Activated T-helper 2 cell treated with anti-CD3 and anti-CD28 coated beads, Interferon-gamma antibody, Interleukin-2, Interleukin-4, amounts not matched to agents 10 μg/mL and 5 μg/mL and 100 μg/mL, durations not matched to agents 14 hours and 24 hours and 36 hours (primary cell): ENCODE measurements at regions not wholly inside any gene's neighbourhood (a gene's known extent, or its start where the extent isn't known, plus 50 kb on each side); places are given as distances from the start of the nearest gene placed in this dataset.
"Not testable (repeated sequence)": the region's sequence is repeated elsewhere in the genome, so short reads cannot be mapped to it uniquely, and the experiment has no call there.

Experiments used
- DNase-seq: peaks from one replicate; pipeline ENCODE4 v3.0.0; 2021; ENCODE audit warnings: low spot score
- H3K27ac Mint-ChIP-seq: one replicate; pipeline ENCODE4 v1.8.0; 2021; ENCODE audit warnings: mixed read lengths
- H3K27me3 Mint-ChIP-seq: one replicate; pipeline ENCODE4 v1.8.0; 2021; ENCODE audit warnings: low read depth, mixed read lengths
- H3K36me3 Mint-ChIP-seq: one replicate; pipeline ENCODE4 v1.8.0; 2021; ENCODE audit warnings: low read depth, mixed read lengths
- H3K4me1 Mint-ChIP-seq: one replicate; pipeline ENCODE4 v1.8.0; 2021; ENCODE audit warnings: low read depth, mixed read lengths
- H3K4me3 Mint-ChIP-seq: one replicate; pipeline ENCODE4 v1.8.0; 2021; ENCODE audit warnings: low read depth, mild to moderate bottlenecking, moderate library complexity, mixed read lengths
- H3K9me3 Mint-ChIP-seq: one replicate; pipeline ENCODE4 v1.8.0; 2021; ENCODE audit warnings: mixed read lengths
- intact Hi-C: fragments of 100-400 bp; cut with micrococcal nuclease; formaldehyde crosslinking; loops from one replicate; pipeline ENCODE4 v1.15.1; 2023

GRCh38 chrX:65921363-65921762 lies 118.5 kb downstream of the VSIG4 start:
- Mint-ChIP-seq H3K27ac (no peak overlapping the region), H3K4me3 (no peak overlapping the region), H3K36me3 (peaks cover 21% of the 10 kb centered on the region), H3K9me3 (peaks cover 31% of the 10 kb centered on the region), H3K4me1 (peaks cover 40% of the 10 kb centered on the region), H3K27me3 (no peaks in the 10 kb centered on the region)
- DNase-seq, result no peak
- intact Hi-C loops, result loop anchor here (5.0 to 10.0 kb wide), 2 partner anchors 54 to 167 kb away; no protein-coding TSS in a partner anchor

- Mint-ChIP-seq H3K27me3 (no peaks in the 10 kb centered on the region), H3K4me3 (no peak overlapping the region), H3K27ac (no peak overlapping the region), H3K4me1 (peaks cover 34% of the 10 kb centered on the region), H3K36me3 (peaks cover 16% of the 10 kb centered on the region), H3K9me3 (peaks cover 28% of the 10 kb centered on the region)
- DNase-seq, result no peak
- intact Hi-C loops, result loop anchor here (5.0 to 10.0 kb wide), 2 partner anchors 53 to 166 kb away; no protein-coding TSS in a partner anchor
These were observed 119.3 kb downstream of the VSIG4 start for GRCh38 chrX:65920620-65921019.

GRCh38 chrX:65910899-65911298 lies 129.0 kb downstream of the VSIG4 start:
- H3K9me3 Mint-ChIP-seq, result peaks cover 14% of the 10 kb centered on the region
- H3K36me3 Mint-ChIP-seq, result no peaks in the 10 kb centered on the region
- intact Hi-C loops, result no loop called here
- no peaks in the 10 kb centered on the region for H3K27me3 Mint-ChIP-seq
- H3K27ac Mint-ChIP-seq, result no peak overlapping the region
- no peaks in the 10 kb centered on the region for H3K4me1 Mint-ChIP-seq
- H3K4me3 Mint-ChIP-seq, result no peak overlapping the region
- no peak for DNase-seq

- Mint-ChIP-seq H3K4me3 (no peak overlapping the region), H3K27ac (no peak overlapping the region), H3K4me1 (peaks cover 11% of the 10 kb centered on the region), H3K36me3 (no peaks in the 10 kb centered on the region), H3K9me3 (peaks cover 7% of the 10 kb centered on the region), H3K27me3 (no peaks in the 10 kb centered on the region)
- intact Hi-C loops, result no loop called here
- DNase-seq, result no peak
These were observed 136.1 kb downstream of the VSIG4 start for GRCh38 chrX:65903750-65904149.

- DNase-seq, result no peak
These were observed 137.9 kb downstream of the VSIG4 start for GRCh38 chrX:65902011-65902410.

GRCh38 chrX:65900850-65901844 lies 138.7 kb downstream of the VSIG4 start:
- H3K36me3 Mint-ChIP-seq, result no peaks in the 10 kb centered on the region
- H3K27me3 Mint-ChIP-seq, result no peaks in the 10 kb centered on the region
- no peak overlapping the region for H3K4me3 Mint-ChIP-seq
- no peak overlapping the region for H3K27ac Mint-ChIP-seq
- intact Hi-C loops, result no loop called here
- peaks cover 7% of the 10 kb centered on the region for H3K9me3 Mint-ChIP-seq
- DNase-seq, result no peak
- H3K4me1 Mint-ChIP-seq, result peaks cover 11% of the 10 kb centered on the region

More at GRCh38 chrX:65902011-65902410, 137.9 kb downstream of the VSIG4 start:
- Mint-ChIP-seq H3K4me1 (peaks cover 11% of the 10 kb centered on the region), H3K36me3 (no peaks in the 10 kb centered on the region), H3K9me3 (peaks cover 7% of the 10 kb centered on the region), H3K27me3 (no peaks in the 10 kb centered on the region), H3K4me3 (no peak overlapping the region), H3K27ac (no peak overlapping the region)
- intact Hi-C loops, result no loop called here

GRCh38 chrX:65894133-65894532 lies 145.7 kb downstream of the VSIG4 start:
- Mint-ChIP-seq H3K4me1 (peaks cover 18% of the 10 kb centered on the region), H3K4me3 (no peak overlapping the region), H3K27me3 (no peaks in the 10 kb centered on the region), H3K27ac (no peak overlapping the region), H3K9me3 (peaks cover 5% of the 10 kb centered on the region), H3K36me3 (no peaks in the 10 kb centered on the region)
- no peak for DNase-seq
- intact Hi-C loops, result no loop called here

GRCh38 chrX:65891817-65892216 lies 148.1 kb downstream of the VSIG4 start:
- H3K4me3 Mint-ChIP-seq, intact Hi-C loops, DNase-seq, H3K9me3 Mint-ChIP-seq, H3K36me3 Mint-ChIP-seq, H3K27ac Mint-ChIP-seq, H3K27me3 Mint-ChIP-seq: not testable (repeated sequence)
- peaks cover 18% of the 10 kb centered on the region for H3K4me1 Mint-ChIP-seq

- H3K9me3 Mint-ChIP-seq, H3K27ac Mint-ChIP-seq, H3K27me3 Mint-ChIP-seq, DNase-seq, H3K4me3 Mint-ChIP-seq, H3K36me3 Mint-ChIP-seq, intact Hi-C loops: not testable (repeated sequence)
- peaks cover 20% of the 10 kb centered on the region for H3K4me1 Mint-ChIP-seq
These were observed 151.7 kb downstream of the VSIG4 start for GRCh38 chrX:65888150-65888549.

- Mint-ChIP-seq H3K4me1 (peaks cover 14% of the 10 kb centered on the region), H3K27me3 (no peaks in the 10 kb centered on the region), H3K27ac (no peak overlapping the region), H3K36me3 (no peaks in the 10 kb centered on the region), H3K4me3 (no peak overlapping the region), H3K9me3 (no peaks in the 10 kb centered on the region)
- DNase-seq, result no peak
- intact Hi-C loops, result no loop called here
These were observed 156.3 kb downstream of the VSIG4 start for GRCh38 chrX:65883556-65883955.

- H3K9me3 Mint-ChIP-seq, result peaks cover 4% of the 10 kb centered on the region
- peaks cover 2% of the 10 kb centered on the region for H3K36me3 Mint-ChIP-seq
- no peak overlapping the region for H3K4me3 Mint-ChIP-seq
- no peaks in the 10 kb centered on the region for H3K27me3 Mint-ChIP-seq
- intact Hi-C loops, result no loop called here
- peaks cover 19% of the 10 kb centered on the region for H3K4me1 Mint-ChIP-seq
- no peak for DNase-seq
- no peak overlapping the region for H3K27ac Mint-ChIP-seq
These were observed 159.7 kb downstream of the VSIG4 start for GRCh38 chrX:65879977-65880799.

GRCh38 chrX:65878456-65878855 lies 161.4 kb downstream of the VSIG4 start:
- H3K4me1 Mint-ChIP-seq, result peaks cover 16% of the 10 kb centered on the region

GRCh38 chrX:65877953-65878352 lies 161.9 kb downstream of the VSIG4 start:
- no peak overlapping the region for H3K27ac Mint-ChIP-seq
- H3K9me3 Mint-ChIP-seq, result peaks cover 4% of the 10 kb centered on the region
- H3K4me1 Mint-ChIP-seq, result peaks cover 13% of the 10 kb centered on the region
- peaks cover 2% of the 10 kb centered on the region for H3K36me3 Mint-ChIP-seq
- no peak for DNase-seq
- no peaks in the 10 kb centered on the region for H3K27me3 Mint-ChIP-seq
- H3K4me3 Mint-ChIP-seq, result no peak overlapping the region
- intact Hi-C loops, result no loop called here

More at GRCh38 chrX:65878456-65878855, 161.4 kb downstream of the VSIG4 start:
- no peak overlapping the region for H3K27ac Mint-ChIP-seq
- DNase-seq, result no peak
- H3K27me3 Mint-ChIP-seq, result no peaks in the 10 kb centered on the region
- H3K9me3 Mint-ChIP-seq, result peaks cover 4% of the 10 kb centered on the region
- intact Hi-C loops, result no loop called here
- peaks cover 2% of the 10 kb centered on the region for H3K36me3 Mint-ChIP-seq
- H3K4me3 Mint-ChIP-seq, result no peak overlapping the region
